ENCODE measurements at regions not wholly inside any gene's neighbourhood (a gene's known extent, or its start where the extent isn't known, plus 50 kb on each side); places are given as distances from the start of the nearest gene placed in this dataset.
"Not testable (repeated sequence)": the region's sequence is repeated elsewhere in the genome, so short reads cannot be mapped to it uniquely, and the experiment has no call there.

DNA sequence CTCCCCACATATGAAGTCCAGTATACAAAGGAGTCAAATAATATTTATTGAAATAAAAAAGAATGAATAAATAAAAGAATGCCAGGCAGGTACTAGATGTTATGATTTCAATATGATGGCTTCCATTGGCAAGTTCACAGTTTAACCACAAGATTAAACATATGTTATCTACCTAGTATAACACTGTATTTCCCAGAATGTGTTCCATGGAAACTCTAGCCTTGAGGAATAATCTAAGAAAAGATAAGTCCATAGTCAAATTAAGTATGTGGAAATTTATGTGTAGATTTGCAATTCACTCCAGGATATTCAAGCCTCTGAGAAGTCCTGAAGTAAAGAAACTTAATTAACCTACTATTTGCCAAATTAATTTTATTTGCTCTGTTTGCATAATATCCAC, 71.1 kb upstream of the FMNL2 start:
- no peak for DNase-seq (ENCODE audit: extremely low read depth, low read depth)
- H3K4me3 ChIP-seq (replicated peaks; ENCODE audit: low read depth, low read length) = no peak overlapping the region
- TF ChIP-seq, protein P1, sequence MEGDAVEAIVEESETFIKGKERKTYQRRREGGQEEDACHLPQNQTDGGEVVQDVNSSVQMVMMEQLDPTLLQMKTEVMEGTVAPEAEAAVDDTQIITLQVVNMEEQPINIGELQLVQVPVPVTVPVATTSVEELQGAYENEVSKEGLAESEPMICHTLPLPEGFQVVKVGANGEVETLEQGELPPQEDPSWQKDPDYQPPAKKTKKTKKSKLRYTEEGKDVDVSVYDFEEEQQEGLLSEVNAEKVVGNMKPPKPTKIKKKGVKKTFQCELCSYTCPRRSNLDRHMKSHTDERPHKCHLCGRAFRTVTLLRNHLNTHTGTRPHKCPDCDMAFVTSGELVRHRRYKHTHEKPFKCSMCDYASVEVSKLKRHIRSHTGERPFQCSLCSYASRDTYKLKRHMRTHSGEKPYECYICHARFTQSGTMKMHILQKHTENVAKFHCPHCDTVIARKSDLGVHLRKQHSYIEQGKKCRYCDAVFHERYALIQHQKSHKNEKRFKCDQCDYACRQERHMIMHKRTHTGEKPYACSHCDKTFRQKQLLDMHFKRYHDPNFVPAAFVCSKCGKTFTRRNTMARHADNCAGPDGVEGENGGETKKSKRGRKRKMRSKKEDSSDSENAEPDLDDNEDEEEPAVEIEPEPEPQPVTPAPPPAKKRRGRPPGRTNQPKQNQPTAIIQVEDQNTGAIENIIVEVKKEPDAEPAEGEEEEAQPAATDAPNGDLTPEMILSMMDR (IDR thresholded peaks at IDR 0.05; ENCODE audit: low read depth, low read length, missing control alignments) = no peak

DNA sequence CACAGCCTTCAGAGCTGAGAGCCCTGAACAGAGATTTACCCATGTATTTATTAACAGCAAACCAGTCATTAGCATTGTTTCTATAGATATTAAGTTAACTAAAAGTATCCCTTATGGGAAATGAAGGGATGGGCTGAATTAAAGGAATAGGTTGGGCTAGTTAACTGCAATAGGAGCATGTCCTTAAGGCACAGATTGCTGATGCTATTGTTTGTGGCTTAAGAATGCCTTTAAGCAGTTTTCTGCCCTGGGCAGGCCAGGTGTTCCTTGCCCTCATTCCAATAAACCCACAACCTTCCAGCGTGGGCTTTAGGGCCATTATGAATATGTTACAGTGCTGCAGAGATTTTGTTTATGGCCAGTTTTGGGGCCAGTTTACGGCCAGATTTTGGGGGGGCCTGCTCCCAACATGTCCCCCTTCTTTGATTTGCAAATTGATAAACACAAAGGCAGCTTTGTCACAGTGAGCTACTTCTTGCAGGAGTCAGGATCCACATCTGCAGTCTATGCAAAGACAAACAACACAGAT, 61.2 kb upstream of the FMNL2 start:
- not testable (repeated sequence) for DNase-seq (ENCODE audit: extremely low read depth, low read depth); H3K4me3 ChIP-seq (replicated peaks; ENCODE audit: low read depth, low read length)

DNA sequence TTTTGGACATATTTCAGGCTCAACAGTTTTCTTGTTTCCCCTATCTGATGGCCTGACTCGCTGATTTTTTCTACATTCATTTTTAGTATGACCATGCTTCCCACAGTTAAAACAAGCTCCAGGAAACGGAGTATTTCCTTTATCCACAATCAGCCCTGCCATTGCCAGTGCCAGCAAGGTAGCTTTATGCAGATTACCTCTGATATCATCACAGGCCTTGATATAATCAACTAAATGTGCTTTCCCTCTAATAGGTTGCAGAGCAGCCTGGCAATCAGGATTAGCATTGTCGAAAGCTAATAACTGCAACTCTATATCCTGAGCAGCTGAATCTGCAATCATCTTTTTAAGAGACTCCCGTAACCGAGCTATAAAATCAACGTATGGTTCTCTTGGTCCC, 57.1 kb upstream of the FMNL2 start:
- not testable (repeated sequence) for DNase-seq (ENCODE audit: extremely low read depth, low read depth); H3K4me3 ChIP-seq (replicated peaks; ENCODE audit: low read depth, low read length)

DNA sequence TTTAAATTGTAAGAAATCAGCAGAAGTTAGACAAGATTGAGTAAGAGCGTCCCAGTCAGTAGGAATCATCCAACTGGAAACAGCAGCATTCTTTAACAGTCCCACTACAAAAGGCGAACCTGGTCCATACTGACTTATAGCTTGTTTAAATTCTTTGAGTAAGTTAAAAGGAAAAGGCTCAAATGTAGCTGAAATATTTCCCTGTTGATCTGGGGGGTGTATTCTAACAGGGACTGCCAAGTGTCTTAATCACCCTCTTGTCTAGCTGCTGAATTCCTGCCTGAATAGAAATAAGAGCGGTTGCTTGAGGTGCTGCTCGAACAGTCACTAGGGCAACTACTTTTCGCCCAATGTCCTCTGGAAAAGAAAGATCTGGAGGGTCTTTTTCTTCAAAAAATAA, 56.4 kb upstream of the FMNL2 start:
- no peak for DNase-seq (ENCODE audit: extremely low read depth, low read depth)
- TF ChIP-seq, protein P1 (IDR thresholded peaks at IDR 0.05; ENCODE audit: low read depth, low read length, missing control alignments) = no peak
- H3K4me3 ChIP-seq (replicated peaks; ENCODE audit: low read depth, low read length) = no peak overlapping the region

DNA sequence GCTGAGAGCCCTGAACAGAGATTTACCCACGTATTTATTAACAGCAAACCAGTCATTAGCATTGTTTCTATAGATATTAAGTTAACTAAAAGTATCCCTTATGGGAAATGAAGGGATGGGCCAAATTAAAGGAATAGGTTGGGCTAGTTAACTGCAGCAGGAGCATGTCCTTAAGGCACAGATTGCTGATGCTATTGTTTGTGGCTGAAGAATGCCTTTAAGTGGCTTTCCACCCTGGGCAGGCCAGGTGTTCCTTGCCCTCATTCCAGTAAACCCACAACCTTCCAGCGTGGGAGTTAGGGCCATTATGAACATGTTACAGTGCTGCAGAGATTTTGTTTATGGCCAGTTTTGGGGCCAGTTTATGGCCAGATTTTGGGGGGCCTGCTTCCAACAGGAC, 55.6 kb upstream of the FMNL2 start:
- DNase-seq (ENCODE audit: extremely low read depth, low read depth) = not testable (repeated sequence)

DNA sequence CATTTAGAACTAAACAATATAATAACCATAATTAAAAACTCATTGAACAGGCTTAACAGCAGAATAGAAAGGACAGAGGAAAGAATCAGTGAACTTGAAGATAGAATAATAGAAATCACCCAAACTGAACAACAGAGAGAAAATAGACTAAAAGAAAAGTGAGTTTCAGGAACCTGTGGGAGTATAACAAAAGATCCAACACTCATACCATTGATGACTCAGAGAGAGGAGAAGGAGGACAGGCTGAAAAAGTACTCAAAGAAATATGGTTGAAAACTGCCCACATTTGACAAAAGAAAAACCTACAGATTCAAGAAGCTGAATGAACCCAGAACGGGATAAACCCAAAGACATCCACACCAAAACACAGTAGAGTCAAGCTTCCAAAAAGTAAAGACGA, 54.2 kb upstream of the FMNL2 start:
- no peak overlapping the region for H3K4me3 ChIP-seq (replicated peaks; ENCODE audit: low read depth, low read length)
- TF ChIP-seq, protein P1 (IDR thresholded peaks at IDR 0.05; ENCODE audit: low read depth, low read length, missing control alignments) = no peak
- no peak for DNase-seq (ENCODE audit: extremely low read depth, low read depth)

More for the DNA sequence above, 55.6 kb upstream of the FMNL2 start:
- H3K4me3 ChIP-seq (replicated peaks; ENCODE audit: low read depth, low read length) = not testable (repeated sequence)

DNA sequence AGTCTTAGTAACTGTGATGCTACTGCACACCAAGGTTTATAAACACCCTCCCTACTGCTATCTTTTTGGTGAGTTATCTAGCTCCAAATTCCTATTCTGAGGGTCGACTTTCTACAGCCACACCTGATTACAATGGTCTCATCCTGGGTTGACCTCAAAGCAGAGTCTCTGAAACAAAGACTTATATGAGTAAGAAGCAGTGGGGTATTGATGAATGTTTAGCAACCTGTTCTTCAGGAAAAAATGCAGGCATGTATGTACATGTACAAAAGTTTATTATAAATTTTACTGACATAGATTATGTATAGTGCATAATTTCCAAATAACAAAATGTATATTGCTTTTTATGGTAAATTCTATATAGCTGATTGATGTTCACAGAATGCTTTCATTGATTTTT, 51.6 kb upstream of the FMNL2 start:
- TF ChIP-seq, protein P1 (IDR thresholded peaks at IDR 0.05; ENCODE audit: low read depth, low read length, missing control alignments) = no peak
- no peak overlapping the region for H3K4me3 ChIP-seq (replicated peaks; ENCODE audit: low read depth, low read length)
- no peak for DNase-seq (ENCODE audit: extremely low read depth, low read depth)

DNA sequence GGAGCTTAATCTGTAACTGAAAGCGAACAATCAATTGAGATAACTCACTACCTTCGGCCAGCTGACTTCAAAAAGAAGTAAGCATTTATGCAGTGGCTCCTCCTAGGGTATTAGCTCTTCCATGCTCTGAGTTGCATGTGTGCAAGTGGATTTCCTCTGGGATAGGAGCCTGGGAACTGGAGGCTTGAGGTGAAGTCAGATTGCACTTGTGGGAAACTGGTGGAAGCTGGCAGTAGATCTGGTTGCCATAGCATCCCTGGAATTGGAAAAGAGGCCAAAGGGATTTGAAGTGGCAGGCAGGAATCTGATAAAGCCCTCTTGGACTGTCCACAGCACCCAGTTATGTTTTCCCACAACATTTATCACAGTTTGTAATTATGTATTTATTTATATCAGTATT, 50.6 kb upstream of the FMNL2 start:
- no peak overlapping the region for H3K4me3 ChIP-seq (replicated peaks; ENCODE audit: low read depth, low read length)
- TF ChIP-seq, protein P1 (IDR thresholded peaks at IDR 0.05; ENCODE audit: low read depth, low read length, missing control alignments) = no peak
- DNase-seq (ENCODE audit: extremely low read depth, low read depth) = no peak
